GM12878 (cell line): ENCODE measurements at regions not wholly inside any gene's neighbourhood (a gene's known extent, or its start where the extent isn't known, plus 50 kb on each side); places are given as distances from the start of the nearest gene placed in this dataset.

Experiments
- ATAC-seq: fragments of 200-7000 bp; cut with Tn5 transposase; 3 replicates; pipeline ENCODE4 v1.9.1; 2020; ENCODE audit warnings: mild to moderate bottlenecking, moderate library complexity
- BruUV-seq: library from RNA; stranded (reverse); fragments of 400-500 nt; replicated peaks from 2 replicates; lab custom pipeline; 2021; lab: Mats Ljungman, UMichigan
- CTCF ChIA-PET: fragments of 300-600 bp; sonication (Branson Sonifier 250); formaldehyde crosslinking; extraction: SDS; loops from one replicate; lab custom pipeline; 2021; ENCODE audit warnings: inconsistent platforms; lab: Yijun Ruan, JAX
- POLR2A ChIA-PET: fragments of 350-600 bp; formaldehyde crosslinking; extraction: SDS; loops from one replicate; lab custom pipeline; 2021; ENCODE audit warnings: inconsistent platforms; lab: Charles Lee
- RAD21 ChIA-PET: fragments of 300-600 bp; sonication (Branson Sonifier 250); formaldehyde crosslinking; loops from one replicate; lab custom pipeline; 2023; ENCODE audit warnings: antibody characterized with exemption; ENCODE audit not compliant: unreplicated experiment; lab: Charles Lee
- SMC1A ChIA-PET: fragments of 300-600 bp; sonication (Branson Sonifier 250); formaldehyde crosslinking; loops from one replicate; lab custom pipeline; 2023; ENCODE audit not compliant: unreplicated experiment, uncharacterized antibody; lab: Charles Lee
- DNase-seq: peaks from one replicate; pipeline ENCODE4 v3.0.0-alpha.2; 2011; ENCODE audit warnings: low read depth, low spot score
- FAIRE-seq: peaks from 3 replicates; lab custom pipeline; 2011; peaks lifted over from hg19 to GRCh38; lab: Jason Lieb, UNC
- H2AFZ ChIP-seq: 2 replicates; pipeline ENCODE4 v1.6.0; 2011; ENCODE audit warnings: low read depth, low read length, control low read depth; ENCODE audit not compliant: control insufficient read depth
- H3K27ac ChIP-seq: 2 replicates; pipeline ENCODE4 v1.5.1; 2011; ENCODE audit warnings: control low read depth; ENCODE audit not compliant: control insufficient read depth, insufficient read depth
- H3K27me3 ChIP-seq, 2 experiments: replicated peaks in 1 of 2; 2 replicates each; pipeline versions ENCODE4 v1.6.0 to v1.6.1; 2011; ENCODE audit warnings: low read length in 1 of 2; ENCODE audit not compliant: control insufficient read depth in 2 of 2, insufficient read depth in 2 of 2
- H3K36me3 ChIP-seq, 2 experiments: 2 replicates each; pipeline ENCODE4 v1.5.1; 2011; ENCODE audit warnings: low read length in 1 of 2; ENCODE audit not compliant: control insufficient read depth in 2 of 2, insufficient read depth in 2 of 2
- H3K4me1 ChIP-seq: 2 replicates; pipeline ENCODE4 v1.6.1; 2011; ENCODE audit warnings: mild to moderate bottlenecking, low read length, moderate library complexity, mixed read lengths; ENCODE audit not compliant: control insufficient read depth, insufficient read depth
- H3K4me2 ChIP-seq: 2 replicates; pipeline ENCODE4 v1.6.0; 2011; ENCODE audit warnings: control low read depth; ENCODE audit not compliant: control insufficient read depth, insufficient read depth
- H3K4me3 ChIP-seq: fragments of 200-600 bp; sonication (generic); 2 replicates; pipeline ENCODE4 v1.5.1; 2016
- H3K79me2 ChIP-seq: 2 replicates; pipeline ENCODE4 v1.6.0; 2011; ENCODE audit warnings: low read length; ENCODE audit not compliant: control insufficient read depth, insufficient read depth
- H3K9ac ChIP-seq: 2 replicates; pipeline ENCODE4 v1.8.0; 2011; ENCODE audit warnings: low read length, control low read depth, mixed read lengths; ENCODE audit not compliant: control insufficient read depth, insufficient read depth
- H3K9me3 ChIP-seq: replicated peaks from 3 replicates; pipeline ENCODE4 v1.5.1; 2011; ENCODE audit warnings: mild to moderate bottlenecking, low read length; ENCODE audit not compliant: control insufficient read depth, insufficient read depth
- H4K20me1 ChIP-seq: 2 replicates; pipeline ENCODE4 v1.6.0; 2011; ENCODE audit not compliant: control insufficient read depth, insufficient read depth
- CBFB ChIP-seq: IDR thresholded peaks from 2 replicates; pipeline ENCODE4 v1.6.1; 2016; ENCODE audit warnings: antibody characterized with exemption, low read depth
- CBX5 ChIP-seq: sonication (generic); IDR thresholded peaks from 2 replicates; pipeline ENCODE4 v1.6.1; 2016; ENCODE audit warnings: low read depth, moderate library complexity, mild to moderate bottlenecking, inconsistent platforms
- CHD4 ChIP-seq: fragments of 200-600 bp; sonication (generic); IDR thresholded peaks from 2 replicates; pipeline ENCODE4 v1.6.1; 2016; ENCODE audit warnings: mild to moderate bottlenecking
- E2F8 ChIP-seq: fragments of 450-650 bp; IDR thresholded peaks from 2 replicates; pipeline ENCODE4 v1.6.1; 2018; ENCODE audit warnings: mild to moderate bottlenecking, low read depth, moderate library complexity; ENCODE audit not compliant: partially characterized antibody
- MTA3 ChIP-seq: IDR thresholded peaks from 2 replicates; pipeline ENCODE4 v1.6.1; 2012; ENCODE audit warnings: low read length, inconsistent platforms, borderline replicate concordance
- NFXL1 ChIP-seq: fragments of 450-650 bp; IDR thresholded peaks from 2 replicates; pipeline ENCODE4 v1.6.1; 2017; ENCODE audit warnings: antibody characterized with exemption, mild to moderate bottlenecking, borderline replicate concordance
- NRF1 ChIP-seq: conservative IDR thresholded peaks from 2 replicates; pipeline ENCODE4 v1.6.1; 2011; ENCODE audit warnings: mild to moderate bottlenecking, low read depth, low read length, improper control_type of control experiment
- TCF7 ChIP-seq: IDR thresholded peaks from 2 replicates; pipeline ENCODE4 v1.6.1; 2014; ENCODE audit warnings: antibody characterized with exemption, borderline replicate concordance
- ZBTB4 ChIP-seq: fragments of 450-650 bp; formaldehyde crosslinking; IDR thresholded peaks from 2 replicates; pipeline ENCODE4 v1.4.0; 2022; ENCODE audit warnings: mild to moderate bottlenecking, moderate library complexity
- ZNF217 ChIP-seq: fragments of 450-650 bp; IDR thresholded peaks from 2 replicates; pipeline ENCODE4 v1.6.1; 2017; ENCODE audit warnings: antibody characterized with exemption, mild to moderate bottlenecking
- ZNF274 ChIP-seq: IDR thresholded peaks from one replicate; pipeline ENCODE4 v1.8.0; 2011; ENCODE audit not compliant: insufficient read length, insufficient read depth
- ZSCAN29 ChIP-seq: fragments of 450-650 bp; IDR thresholded peaks from 2 replicates; pipeline ENCODE4 v1.6.1; 2017; ENCODE audit warnings: mild to moderate bottlenecking, moderate library complexity
- WGBS: methylation state at CpG from one replicate; pipeline ENCODE4 v1.1.6; 2016; ENCODE audit warnings: low lambda C conversion rate; ENCODE audit not compliant: insufficient replicate concordance, insufficient coverage; ENCODE audit errors: missing lambda C conversion rate; 5-methylcytosine and 5-hydroxymethylcytosine counted together
- in situ Hi-C: fragments of 300-500 bp; cut with MboI; formaldehyde crosslinking; loops from 9 replicates; pipeline ENCODE4 v1.14.3; 2018; ENCODE audit warnings: mixed read lengths
- intact Hi-C: fragments of 100-400 bp; cut with micrococcal nuclease; formaldehyde crosslinking; loops from one replicate; pipeline ENCODE4 v1.14.2; 2022; ENCODE audit not compliant: unreplicated experiment
- TF ChIP-seq, protein P1 (sequence below): fragments of 450-650 bp; IDR thresholded peaks from 2 replicates; pipeline ENCODE4 v1.6.1; 2014; ENCODE audit warnings: mild to moderate bottlenecking
- TF ChIP-seq, protein P2 (sequence below): fragments of 450-650 bp; IDR thresholded peaks from 2 replicates; pipeline ENCODE4 v1.6.1; 2017; ENCODE audit warnings: mild to moderate bottlenecking, moderate library complexity

DNA sequence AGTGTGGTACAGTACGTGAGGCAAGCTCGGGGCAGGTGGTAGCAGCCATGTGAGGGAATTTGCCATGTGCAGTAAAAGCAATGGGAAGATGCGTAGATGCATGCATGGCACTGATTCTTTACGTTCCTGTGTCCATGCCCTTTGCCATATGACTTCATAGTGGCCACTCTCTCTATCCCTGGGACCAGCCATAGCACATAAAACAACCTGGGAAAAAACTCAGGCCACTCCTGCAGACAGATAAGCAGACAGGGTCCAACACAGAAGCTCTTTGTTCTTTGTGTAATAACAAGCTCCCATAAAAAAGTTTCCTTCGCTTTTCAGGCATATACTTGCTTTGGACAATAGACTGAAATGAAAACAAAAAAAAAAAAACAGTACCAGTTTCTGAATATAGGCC is 622.4 kb upstream of the POM121L12 start:
- FAIRE-seq: no peak
- SMC1A ChIA-PET: interaction anchor here (0.9 kb wide), 1 partner anchor 36 kb away, joined by 4 read pairs; no protein-coding TSS in a partner anchor
- WGBS: 16% methylated on average over 5 of the region's 5 CpGs
- TF ChIP-seq NFXL1: no peak
- no peak for TF ChIP-seq CBFB
- TF ChIP-seq CHD4: no peak
- TF ChIP-seq ZSCAN29: no peak
- no peak for TF ChIP-seq NRF1
- no peak for TF ChIP-seq ZBTB4 (CRISPR knock-in tag)
- TF ChIP-seq TCF7: no peak
- TF ChIP-seq CBX5: no peak
- TF ChIP-seq E2F8: no peak
- TF ChIP-seq, protein P1, sequence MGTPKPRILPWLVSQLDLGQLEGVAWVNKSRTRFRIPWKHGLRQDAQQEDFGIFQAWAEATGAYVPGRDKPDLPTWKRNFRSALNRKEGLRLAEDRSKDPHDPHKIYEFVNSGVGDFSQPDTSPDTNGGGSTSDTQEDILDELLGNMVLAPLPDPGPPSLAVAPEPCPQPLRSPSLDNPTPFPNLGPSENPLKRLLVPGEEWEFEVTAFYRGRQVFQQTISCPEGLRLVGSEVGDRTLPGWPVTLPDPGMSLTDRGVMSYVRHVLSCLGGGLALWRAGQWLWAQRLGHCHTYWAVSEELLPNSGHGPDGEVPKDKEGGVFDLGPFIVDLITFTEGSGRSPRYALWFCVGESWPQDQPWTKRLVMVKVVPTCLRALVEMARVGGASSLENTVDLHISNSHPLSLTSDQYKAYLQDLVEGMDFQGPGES: no peak
- TF ChIP-seq MTA3: no peak
- TF ChIP-seq, protein P2, sequence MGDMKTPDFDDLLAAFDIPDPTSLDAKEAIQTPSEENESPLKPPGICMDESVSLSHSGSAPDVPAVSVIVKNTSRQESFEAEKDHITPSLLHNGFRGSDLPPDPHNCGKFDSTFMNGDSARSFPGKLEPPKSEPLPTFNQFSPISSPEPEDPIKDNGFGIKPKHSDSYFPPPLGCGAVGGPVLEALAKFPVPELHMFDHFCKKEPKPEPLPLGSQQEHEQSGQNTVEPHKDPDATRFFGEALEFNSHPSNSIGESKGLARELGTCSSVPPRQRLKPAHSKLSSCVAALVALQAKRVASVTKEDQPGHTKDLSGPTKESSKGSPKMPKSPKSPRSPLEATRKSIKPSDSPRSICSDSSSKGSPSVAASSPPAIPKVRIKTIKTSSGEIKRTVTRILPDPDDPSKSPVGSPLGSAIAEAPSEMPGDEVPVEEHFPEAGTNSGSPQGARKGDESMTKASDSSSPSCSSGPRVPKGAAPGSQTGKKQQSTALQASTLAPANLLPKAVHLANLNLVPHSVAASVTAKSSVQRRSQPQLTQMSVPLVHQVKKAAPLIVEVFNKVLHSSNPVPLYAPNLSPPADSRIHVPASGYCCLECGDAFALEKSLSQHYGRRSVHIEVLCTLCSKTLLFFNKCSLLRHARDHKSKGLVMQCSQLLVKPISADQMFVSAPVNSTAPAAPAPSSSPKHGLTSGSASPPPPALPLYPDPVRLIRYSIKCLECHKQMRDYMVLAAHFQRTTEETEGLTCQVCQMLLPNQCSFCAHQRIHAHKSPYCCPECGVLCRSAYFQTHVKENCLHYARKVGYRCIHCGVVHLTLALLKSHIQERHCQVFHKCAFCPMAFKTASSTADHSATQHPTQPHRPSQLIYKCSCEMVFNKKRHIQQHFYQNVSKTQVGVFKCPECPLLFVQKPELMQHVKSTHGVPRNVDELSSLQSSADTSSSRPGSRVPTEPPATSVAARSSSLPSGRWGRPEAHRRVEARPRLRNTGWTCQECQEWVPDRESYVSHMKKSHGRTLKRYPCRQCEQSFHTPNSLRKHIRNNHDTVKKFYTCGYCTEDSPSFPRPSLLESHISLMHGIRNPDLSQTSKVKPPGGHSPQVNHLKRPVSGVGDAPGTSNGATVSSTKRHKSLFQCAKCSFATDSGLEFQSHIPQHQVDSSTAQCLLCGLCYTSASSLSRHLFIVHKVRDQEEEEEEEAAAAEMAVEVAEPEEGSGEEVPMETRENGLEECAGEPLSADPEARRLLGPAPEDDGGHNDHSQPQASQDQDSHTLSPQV: no peak
- no peak for TF ChIP-seq ZNF217
- TF ChIP-seq ZNF274: no peak

More for the DNA sequence above, 622.4 kb upstream of the POM121L12 start:
- in situ Hi-C loops (no loop called here), intact Hi-C loops (no loop called here)
- ChIA-PET CTCF (no interaction called here), POLR2A (no interaction called here), RAD21 (no interaction called here)
- Histone ChIP-seq H3K9ac (no peak overlapping the region), H3K79me2 (no peaks in the 10 kb centered on the region), H3K4me2 (no peak overlapping the region), H3K27ac (no peak overlapping the region), H3K4me3 (no peak overlapping the region), H2AFZ (no peak overlapping the region), H3K27me3 (no peaks in the 10 kb centered on the region), H4K20me1 (no peaks in the 10 kb centered on the region), H3K9me3 (no peaks in the 10 kb centered on the region), H3K36me3 (no peaks in the 10 kb centered on the region), H3K4me1 (no peaks in the 10 kb centered on the region)
- DNase-seq (no peak), ATAC-seq (no peak)
- BruUV-seq: no TSS peak
